KMS-11 (cell line): ENCODE measurements at regions not wholly inside any gene's neighbourhood (a gene's known extent, or its start where the extent isn't known, plus 50 kb on each side); places are given as distances from the start of the nearest gene placed in this dataset.

Experiments used
- H2AFZ ChIP-seq: fragments of 200-600 bp; sonication (generic); 2 replicates; pipeline ENCODE4 v1.6.1; 2016; ENCODE audit warnings: antibody characterized with exemption, mixed run types, low read depth
- H3K27ac ChIP-seq: fragments of 200-600 bp; sonication (generic); 2 replicates; pipeline ENCODE4 v1.6.1; 2016; ENCODE audit warnings: mild to moderate bottlenecking, mixed run types
- H3K27me3 ChIP-seq: fragments of 200-600 bp; sonication (generic); 2 replicates; pipeline ENCODE4 v1.6.1; 2017; ENCODE audit warnings: mild to moderate bottlenecking, low read depth, mixed run types, moderate library complexity; ENCODE audit not compliant: insufficient read depth
- H3K36me3 ChIP-seq: fragments of 200-600 bp; sonication (generic); 2 replicates; pipeline ENCODE4 v1.6.1; 2017; ENCODE audit warnings: mild to moderate bottlenecking, mixed run types; ENCODE audit not compliant: insufficient read depth
- H3K4me1 ChIP-seq: fragments of 200-600 bp; sonication (generic); 2 replicates; pipeline ENCODE4 v1.6.1; 2016; ENCODE audit warnings: mild to moderate bottlenecking, low read depth, mixed run types; ENCODE audit not compliant: poor library complexity, severe bottlenecking
- H3K4me2 ChIP-seq: fragments of 200-600 bp; sonication (generic); 2 replicates; pipeline ENCODE4 v1.7.0; 2016; ENCODE audit warnings: mild to moderate bottlenecking, mixed run types
- H3K4me3 ChIP-seq: fragments of 200-600 bp; sonication (generic); IDR thresholded peaks from 2 replicates; pipeline ENCODE4 v1.6.1; 2017; ENCODE audit warnings: low read depth, low read length, mixed read lengths; ENCODE audit not compliant: insufficient read depth
- H3K79me2 ChIP-seq: fragments of 200-600 bp; sonication (generic); 2 replicates; pipeline ENCODE4 v1.6.1; 2016; ENCODE audit warnings: low read depth, mixed run types; ENCODE audit not compliant: insufficient read depth
- H3K9ac ChIP-seq: fragments of 200-600 bp; sonication (generic); 2 replicates; pipeline ENCODE4 v1.6.1; 2016; ENCODE audit warnings: mild to moderate bottlenecking, mixed run types
- H4K20me1 ChIP-seq: fragments of 200-600 bp; sonication (generic); 2 replicates; pipeline ENCODE4 v1.6.1; 2016; ENCODE audit warnings: mild to moderate bottlenecking, mixed run types; ENCODE audit not compliant: insufficient read depth
- TF ChIP-seq, protein P1 (sequence below): fragments of 200-600 bp; sonication (generic); conservative IDR thresholded peaks from 2 replicates; pipeline ENCODE4 v1.6.1; 2017; ENCODE audit warnings: low read depth, mild to moderate bottlenecking, antibody characterized with exemption, low read length, moderate library complexity, mixed read lengths

DNA sequence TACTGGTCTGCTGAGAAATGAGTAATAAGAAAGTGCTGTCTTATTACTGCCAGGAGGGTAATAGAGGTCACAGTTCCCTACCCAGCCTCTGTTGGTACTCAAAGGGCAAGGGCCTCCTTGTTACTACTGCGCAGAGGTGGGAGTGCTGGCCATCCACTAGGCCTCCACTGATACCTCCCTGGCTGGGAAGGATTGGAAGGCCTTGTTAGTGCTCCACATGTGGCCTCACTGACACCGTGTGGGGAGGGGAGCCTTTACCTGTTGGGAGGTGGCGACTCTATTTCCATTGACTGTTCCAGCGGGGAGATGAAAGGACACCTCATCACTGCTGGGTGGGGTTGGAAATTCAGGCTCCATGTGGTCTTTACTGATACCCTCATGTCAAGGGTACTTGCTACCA is 57.8 kb upstream of the USP24 start:
- Histone ChIP-seq H3K27ac (no peak overlapping the region), H4K20me1 (no peaks in the 10 kb centered on the region), H3K9ac (no peak overlapping the region), H3K4me2 (no peak overlapping the region), H3K36me3 (no peaks in the 10 kb centered on the region), H3K4me3 (no peak overlapping the region), H3K4me1 (no peaks in the 10 kb centered on the region), H3K27me3 (no peaks in the 10 kb centered on the region), H3K79me2 (no peaks in the 10 kb centered on the region), H2AFZ (no peak overlapping the region)
- TF ChIP-seq, protein P1, sequence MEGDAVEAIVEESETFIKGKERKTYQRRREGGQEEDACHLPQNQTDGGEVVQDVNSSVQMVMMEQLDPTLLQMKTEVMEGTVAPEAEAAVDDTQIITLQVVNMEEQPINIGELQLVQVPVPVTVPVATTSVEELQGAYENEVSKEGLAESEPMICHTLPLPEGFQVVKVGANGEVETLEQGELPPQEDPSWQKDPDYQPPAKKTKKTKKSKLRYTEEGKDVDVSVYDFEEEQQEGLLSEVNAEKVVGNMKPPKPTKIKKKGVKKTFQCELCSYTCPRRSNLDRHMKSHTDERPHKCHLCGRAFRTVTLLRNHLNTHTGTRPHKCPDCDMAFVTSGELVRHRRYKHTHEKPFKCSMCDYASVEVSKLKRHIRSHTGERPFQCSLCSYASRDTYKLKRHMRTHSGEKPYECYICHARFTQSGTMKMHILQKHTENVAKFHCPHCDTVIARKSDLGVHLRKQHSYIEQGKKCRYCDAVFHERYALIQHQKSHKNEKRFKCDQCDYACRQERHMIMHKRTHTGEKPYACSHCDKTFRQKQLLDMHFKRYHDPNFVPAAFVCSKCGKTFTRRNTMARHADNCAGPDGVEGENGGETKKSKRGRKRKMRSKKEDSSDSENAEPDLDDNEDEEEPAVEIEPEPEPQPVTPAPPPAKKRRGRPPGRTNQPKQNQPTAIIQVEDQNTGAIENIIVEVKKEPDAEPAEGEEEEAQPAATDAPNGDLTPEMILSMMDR = no peak
